NCI-H510A (cell line): ENCODE measurements at regions not wholly inside any gene's neighbourhood (a gene's known extent, or its start where the extent isn't known, plus 50 kb on each side); places are given as distances from the start of the nearest gene placed in this dataset.
A peak's percentile ranks its signal among the peaks of the same experiment; 100 is the strongest.

Experiments used
- DNase-seq: peaks from one replicate; lab custom pipeline; 2025; lab: John Stamatoyannopoulos, UW

DNA sequence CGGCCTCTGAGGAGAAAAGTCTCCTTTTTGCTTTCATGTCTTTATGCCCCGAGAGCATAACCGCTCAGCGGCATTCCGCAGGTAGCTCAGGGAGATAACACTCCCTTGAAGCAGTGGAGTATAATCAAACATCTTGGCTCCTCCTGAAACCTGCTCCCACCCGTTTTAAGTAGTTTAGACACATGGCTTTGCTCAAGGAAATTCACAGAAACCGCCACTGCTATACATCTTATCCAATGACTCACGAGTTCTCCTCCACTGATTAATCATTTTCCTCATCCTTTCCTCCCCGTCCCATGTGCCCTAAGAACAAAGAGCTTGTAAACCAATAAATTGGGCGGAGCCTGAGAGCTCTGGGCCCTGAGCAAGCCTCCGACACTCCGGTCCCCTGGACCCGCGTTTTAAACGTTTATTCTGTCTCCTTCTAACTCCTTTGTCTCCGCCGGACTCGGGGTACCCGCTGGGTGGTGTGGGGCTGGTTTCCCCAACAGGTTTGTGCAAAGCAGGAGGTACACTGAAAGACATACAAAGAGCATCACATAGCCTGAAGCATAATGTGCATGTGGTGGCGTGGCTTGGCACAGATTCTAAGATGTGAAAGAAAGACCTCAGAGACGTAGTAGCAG, 401.2 kb downstream of the TLL1 start:
- DNase-seq, result no peak

DNA sequence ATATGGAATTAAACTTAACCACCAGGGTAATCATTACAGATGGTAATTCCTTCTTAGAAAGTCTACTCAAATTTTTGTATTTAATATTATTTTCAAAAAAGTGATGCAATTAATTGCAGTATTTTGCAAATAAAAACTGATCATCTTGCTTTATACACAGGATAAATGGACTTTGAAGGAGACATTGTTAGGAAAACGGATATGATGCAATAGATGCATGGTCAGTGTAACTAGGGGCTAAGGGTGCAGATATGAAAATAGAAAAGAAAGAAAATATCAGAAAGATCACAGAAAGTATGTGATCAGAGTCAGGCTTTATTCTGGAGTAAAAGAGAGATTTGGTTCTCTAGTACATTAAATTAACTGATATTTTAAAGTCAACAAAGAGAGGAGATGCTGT, 401.7 kb downstream of the TLL1 start:
- no peak for DNase-seq

DNA sequence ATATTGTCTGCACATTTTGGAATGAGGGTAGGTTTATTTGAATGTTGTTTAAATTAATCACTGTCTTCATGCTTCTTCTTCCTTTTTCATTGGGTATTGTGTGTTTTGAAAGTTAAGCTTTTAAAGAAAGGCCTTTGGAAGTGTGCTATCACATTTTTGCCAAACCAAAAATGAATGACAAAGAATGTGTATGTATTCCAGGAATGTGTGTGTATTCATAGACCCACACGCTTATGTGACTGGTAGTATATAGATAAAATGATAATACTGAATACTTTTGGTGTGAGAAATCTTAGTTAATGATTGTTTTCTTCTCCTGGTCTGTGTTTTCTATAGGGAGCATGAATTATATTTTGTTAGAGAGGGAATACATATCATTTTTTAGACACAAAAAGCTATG, 404.4 kb downstream of the TLL1 start:
- no peak for DNase-seq

DNA sequence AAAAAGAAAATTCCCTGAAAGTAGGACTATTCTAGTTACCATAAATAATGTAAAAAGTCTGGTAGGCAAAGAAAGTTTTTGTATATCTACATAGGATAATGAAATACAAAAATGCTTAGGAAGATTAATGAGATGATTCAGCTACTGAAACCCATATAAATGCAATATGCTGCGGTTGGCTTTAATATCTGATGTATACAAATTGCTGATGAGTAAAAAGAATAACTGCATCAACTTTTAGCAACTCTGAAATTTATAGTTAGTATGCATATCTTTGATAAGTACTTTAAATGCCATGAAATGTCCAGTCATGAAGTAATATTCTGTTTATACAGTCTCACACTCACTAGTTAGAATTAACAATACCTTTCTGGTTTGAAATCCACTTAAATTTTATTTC, 404.8 kb downstream of the TLL1 start:
- no peak for DNase-seq

DNA sequence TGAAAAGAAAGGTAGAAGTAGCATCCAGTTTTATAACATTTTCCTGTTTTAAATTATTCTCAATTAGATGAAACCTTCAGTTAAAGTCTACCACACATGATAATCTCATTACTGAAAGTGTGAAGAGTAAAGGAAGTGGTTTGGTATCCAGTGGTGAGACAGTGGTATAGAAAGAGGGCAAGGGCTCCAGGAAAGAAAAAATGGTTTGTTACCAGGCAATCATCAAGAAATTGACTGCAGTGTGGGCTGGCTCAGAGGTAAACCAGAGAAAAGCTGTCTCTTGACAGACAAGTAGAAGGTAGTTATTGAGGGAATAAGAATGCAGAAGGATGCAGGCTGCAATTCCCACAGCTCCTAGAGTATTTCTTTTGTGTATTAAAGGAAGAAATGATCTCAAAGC, 406.2 kb downstream of the TLL1 start:
- DNase-seq, result no peak

DNA sequence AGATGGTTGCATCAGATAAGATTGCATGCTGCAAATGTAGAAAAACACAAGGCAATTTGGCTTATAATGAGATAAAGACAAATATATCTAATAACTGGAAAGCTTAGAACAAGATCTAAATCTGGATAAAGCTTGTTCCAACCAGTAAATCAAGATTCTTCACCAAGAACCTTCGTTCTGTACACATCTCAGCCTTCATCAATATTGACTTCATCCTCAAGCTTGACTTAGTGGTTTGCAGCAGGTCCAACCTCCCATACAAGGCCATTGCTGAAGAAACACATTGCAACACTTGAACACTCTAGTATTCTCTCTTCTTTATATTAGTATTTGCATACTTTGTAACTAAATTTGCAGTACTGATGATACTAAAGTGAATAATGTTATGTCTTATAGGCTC, 407.6 kb downstream of the TLL1 start:
- no peak for DNase-seq

DNA sequence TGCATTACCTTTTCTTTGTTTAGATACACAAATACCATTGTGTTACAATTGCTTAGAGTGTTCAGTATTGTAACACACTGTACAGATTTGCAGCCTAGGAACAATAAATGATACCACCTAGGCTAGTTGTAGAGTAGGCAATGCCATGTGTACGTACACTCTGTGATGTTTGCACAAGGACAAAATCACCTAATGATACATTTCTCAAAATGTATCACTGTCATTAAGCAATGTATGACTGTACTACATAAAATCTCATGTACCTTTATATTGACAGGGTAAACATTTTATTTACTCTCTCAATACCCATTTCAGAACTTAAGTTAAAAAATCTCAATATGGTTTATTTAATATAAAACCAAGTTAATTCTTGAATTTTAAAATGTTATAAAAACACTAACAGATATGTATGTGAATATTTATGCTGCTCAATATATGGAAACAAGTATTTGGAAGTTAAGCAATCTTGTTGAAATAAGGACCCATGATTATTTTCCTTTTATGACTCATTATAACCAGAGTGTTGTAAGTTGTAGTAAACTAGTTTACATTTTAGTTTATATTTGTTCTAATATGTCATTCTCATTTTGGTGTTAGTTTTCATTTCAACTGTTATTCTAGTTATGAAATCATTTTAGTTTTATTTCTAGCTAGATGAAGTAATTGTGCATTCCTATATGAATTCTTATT, 409.2 kb downstream of the TLL1 start:
- DNase-seq, result no peak

DNA sequence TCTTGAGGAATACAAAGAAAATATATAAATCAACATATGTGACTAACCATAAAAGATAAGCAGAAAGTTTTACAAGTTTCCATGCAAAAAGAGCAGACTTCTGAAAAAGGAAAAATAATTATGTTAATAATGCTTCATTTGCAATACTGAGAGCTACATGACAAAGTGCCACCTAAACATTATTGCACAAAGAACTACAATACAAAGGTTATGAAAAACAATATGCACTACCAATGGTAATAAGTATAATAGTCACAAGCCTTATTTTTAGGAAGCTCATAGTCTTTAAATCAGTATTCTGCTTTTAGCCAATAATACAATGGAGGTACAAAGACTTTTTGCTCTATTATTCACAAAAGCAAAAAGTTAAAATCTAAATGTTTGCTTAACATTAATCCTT, 411.2 kb downstream of the TLL1 start:
- no peak for DNase-seq

DNA sequence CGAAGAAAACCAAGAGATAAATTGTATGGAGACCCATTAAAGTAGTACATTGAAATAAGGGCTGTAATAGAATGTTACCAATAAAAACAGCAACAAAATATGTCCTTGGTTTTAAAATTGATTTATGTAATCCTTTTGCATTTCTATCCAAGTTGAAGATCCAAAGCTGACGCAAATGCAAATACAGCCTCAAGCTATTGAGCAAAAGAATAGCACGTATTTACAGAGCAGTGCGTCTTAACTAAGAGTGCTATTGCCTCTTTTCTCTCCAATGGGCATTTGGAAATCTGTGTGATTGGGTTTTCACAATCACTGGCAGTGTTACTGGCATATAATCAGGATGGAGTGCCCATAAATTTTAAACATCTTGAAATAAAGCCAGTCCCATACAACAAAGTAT, 417.4 kb downstream of the TLL1 start:
- no peak for DNase-seq

DNA sequence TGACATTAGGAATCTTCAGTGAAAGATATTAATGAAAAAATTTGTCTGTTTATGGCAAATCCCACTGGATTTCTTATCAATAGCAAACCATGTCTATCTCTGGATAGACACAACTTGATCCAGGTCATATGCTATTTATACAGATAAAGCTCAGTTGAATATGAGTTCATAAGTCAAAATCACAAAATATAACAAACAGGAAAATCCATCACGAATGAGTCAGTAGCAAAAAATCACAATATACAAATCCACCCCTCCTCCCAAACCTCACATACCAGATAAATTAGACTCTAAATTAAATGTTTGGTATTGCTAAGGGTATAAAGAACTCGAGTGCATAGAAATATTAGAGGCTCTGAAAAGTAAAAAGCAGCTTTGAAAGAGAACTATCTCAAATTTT, 420.5 kb downstream of the TLL1 start:
- no peak for DNase-seq

DNA sequence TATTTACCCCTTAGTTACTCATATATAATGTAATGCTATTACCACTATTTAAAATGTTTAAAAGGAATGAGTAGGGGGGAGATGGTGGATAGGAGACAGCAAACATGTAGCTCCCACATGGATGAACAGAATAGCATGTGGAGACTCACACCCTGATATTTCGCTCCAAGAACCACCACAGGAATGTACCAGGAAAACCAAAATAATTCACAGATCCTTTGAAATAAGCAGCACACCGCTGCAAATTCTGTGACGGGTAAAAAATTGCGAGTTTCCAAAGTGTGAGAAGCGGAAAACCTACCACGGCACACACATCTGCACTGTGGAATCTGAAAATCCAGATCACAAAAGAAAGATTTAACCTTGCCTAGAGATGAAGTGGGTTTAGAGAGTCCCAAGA, 428.2 kb downstream of the TLL1 start:
- no peak for DNase-seq

DNA sequence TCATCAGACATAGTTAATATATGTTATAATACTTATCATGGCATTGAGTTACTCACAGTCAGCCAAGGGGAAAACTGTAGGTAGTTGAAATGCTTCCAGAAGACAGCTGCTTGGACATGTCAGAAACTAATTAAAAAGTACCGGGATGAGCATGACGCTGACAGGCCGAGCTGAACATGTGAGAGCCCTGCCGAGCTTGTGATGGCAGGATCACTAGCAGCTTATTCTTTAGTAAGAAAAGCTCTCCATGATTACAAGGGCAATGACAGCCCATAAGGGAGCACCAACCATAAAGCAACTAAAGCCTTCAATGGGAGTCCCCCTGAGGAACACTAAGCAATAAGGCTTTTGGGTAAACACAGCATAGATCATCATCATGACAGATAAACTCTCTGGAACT, 435.6 kb downstream of the TLL1 start:
- no peak for DNase-seq

DNA sequence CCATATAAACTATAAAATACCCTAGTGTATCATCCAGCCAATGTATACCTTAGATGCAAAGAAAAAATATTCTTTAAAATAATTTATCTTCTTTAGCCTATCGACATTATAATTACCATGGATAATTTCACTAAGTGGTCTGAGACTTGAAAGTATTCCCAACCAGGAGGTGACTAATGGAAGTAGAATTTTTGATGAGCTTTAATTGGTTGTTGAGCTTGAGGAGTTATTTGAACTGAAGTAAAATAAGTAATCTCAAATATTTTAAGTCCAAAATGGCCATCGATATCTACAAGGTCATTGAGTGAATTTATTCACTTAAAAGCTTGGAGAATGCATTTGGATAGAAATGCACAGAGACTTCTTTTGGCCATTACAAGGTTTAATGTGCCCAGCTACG, 436.2 kb downstream of the TLL1 start:
- DNase-seq, result no peak

DNA sequence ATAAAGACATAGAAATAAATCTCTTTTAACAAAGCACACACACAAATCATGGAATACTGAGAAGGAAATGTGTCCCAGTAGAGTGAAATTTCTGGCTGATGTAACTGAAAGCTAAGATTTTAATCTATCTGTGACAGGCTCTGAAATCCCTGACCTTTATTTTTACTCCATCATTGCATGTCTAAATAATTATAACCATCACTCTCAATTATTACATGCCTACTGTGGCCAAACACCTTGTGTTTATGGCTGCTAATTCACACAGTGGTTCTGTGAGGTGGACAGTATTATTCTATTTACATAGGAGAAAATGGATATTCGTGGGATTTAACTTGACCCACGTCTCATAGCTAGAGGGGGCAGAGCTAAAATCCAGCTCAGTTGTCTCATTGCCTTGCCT, 438.1 kb downstream of the TLL1 start:
- no peak for DNase-seq

DNA sequence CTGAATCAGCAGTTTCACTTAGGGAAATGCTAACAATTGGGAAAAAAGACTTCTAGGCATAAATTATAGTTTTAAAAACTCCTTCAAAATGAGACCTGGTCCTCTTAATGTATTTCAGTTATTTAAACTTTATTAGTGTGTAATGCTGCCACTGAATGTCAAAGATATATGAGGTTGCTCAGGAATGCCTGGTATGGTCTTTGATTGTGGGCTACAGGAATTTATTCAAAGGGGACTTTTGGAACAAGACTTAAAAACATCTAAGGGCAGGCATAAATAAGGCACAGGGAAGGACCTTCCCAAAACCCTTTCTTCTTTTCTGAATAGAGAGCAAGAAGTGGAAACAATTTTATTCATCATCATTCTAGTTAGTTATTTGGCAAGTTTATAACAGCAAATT, 439.1 kb downstream of the TLL1 start:
- no peak for DNase-seq

DNA sequence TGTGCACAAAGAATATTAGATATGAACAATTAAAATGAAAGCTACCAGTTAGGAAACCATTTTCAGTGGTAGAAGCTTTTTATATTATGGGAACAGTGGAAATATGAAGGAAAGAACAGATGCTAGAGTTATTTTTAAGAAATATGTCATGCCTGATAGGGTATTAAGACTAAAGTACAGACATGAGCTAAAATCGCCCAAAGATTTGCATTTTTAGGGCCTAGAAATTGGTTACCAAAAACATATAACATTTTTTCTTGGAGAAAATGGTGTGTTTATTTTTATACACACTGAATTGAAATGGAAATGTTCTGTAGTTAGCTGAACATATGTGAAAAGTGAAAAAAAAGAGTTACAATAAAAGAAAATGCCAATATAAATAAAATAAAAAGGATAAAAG, 441.9 kb downstream of the TLL1 start:
- no peak for DNase-seq

DNA sequence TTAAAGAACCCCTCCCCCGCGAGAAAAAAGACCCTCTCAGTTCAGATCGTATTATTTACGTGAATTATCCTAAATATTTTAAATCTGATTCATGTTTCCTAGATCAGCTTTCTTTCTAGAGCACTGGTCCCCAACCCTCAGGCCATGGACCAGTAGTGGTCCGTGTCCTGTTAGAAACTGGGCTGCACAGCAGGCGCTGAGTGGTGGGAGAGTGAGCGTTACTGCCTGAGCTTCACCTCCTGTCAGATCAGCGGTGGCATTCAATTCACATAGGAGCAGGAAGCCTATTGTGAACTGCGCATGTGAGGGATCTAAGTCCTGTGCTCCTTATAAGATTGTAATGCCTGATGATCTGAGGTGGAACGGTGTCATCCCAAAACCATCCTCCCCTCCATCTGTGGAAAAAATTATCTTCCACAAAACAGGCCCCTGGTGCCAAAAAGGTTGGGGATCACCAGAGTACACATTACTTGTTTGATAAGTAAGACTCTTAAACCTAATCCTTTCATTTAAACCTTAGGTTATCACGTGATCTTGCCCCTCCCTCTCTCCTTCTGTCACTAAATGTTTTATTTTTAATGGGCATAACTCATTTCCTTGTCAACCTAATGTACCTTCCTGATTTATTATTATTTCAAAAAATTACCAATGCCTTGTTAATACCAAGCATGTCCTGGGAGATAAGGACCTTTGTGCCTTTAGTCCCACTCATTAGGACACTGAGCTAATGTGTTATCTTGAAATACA, 442.9 kb downstream of the TLL1 start:
- DNase-seq, result no peak

DNA sequence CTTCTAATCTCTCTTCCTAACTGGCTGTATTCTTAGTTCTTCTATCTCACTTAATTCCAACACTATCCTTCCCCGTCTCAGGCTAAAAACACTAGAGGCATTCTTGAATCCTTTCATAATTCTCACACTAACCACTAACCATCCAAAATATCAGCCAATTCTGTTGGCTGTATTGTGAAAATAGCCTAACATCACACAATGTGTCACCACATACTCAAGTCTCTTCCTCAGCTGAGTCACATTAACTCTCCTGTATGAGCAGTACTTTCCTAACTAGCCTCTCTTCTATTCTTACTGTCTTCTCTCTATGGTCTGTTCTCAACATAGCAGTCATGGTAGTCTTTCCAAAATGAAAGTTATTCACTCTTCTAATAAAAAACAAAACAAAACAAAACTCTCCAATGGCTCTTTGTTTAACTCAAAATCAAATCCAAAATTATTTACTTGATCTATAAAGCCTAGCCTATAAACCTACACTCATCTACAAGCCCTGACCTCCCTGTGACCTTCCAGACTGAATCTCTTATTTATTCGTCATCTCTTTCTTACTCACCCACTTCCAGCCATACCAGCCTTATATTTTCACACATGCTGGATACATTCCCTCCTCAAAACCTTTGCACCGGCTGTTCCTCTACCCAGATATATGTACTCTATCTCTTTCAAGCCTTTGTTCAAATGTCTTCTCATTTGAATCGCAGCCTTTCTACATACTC, 445.9 kb downstream of the TLL1 start:
- no peak for DNase-seq

DNA sequence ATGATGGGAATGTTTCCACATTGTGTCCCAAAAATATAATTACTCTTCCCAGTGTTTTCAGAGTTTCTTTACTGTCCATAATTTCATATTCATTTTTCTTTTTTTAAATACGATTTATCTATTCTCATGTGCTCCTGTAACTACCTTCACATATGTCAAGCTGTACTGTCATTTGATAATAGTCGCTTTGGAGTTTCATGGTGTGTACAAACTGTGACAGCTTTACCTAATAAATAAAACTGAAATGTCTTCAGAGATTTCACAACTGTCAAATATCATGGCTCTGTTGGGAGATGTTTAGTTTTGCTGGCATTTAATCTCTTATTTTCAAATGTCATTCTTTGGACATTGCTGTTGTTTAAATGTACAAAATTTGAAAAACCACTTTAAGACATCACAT, 450.2 kb downstream of the TLL1 start:
- DNase-seq, result no peak

DNA sequence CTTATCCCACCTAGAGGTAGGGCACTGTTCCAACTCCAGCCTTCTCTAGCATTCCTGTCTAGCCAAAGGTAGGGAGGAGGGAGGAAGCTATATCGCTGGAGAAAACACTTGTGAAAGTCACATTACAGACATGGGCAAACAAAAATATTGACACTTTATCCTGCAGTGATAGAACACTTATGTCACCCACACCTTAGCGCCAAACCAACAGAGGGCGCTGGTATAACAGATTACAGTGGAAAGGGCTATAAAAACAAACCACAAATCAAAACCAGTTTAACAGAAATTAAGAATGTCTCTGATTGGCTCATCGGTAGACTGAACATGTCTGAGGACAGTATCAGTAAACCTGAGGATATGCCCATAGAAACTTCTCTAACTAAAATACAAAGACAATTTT, 451.3 kb downstream of the TLL1 start:
- peak; percentile 2 for DNase-seq

DNA sequence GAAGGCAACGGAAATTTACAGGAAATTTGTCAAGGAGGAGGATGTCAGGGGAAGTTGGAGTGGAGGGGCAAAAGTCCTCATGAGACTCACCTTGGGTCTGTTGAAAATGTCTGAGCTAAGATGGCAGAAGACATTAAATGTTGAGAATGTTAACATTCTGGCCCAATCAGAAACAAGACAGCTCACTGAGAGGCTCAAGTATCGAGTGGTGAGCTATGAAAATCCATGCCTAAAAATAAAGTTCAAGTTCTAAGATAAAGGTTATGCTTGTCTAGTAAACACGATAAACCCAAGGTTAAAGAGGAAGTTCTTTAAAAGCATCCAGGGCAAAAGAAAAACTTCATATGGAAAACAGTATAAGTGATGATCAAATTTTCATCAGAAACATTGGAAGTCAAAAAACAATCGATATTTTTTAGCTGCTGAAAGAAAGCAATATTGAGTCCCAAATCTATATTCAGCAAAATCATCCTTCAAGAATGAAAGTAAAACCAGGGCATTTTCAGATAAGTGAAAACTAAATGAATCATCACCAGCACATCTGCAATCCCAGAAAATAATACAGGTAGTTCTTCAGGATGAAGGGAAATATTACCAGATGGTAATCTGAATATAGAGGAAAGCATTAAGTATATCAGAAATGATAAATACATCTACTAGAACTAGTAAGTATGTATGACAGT, 462.4 kb downstream of the TLL1 start:
- DNase-seq, result no peak

DNA sequence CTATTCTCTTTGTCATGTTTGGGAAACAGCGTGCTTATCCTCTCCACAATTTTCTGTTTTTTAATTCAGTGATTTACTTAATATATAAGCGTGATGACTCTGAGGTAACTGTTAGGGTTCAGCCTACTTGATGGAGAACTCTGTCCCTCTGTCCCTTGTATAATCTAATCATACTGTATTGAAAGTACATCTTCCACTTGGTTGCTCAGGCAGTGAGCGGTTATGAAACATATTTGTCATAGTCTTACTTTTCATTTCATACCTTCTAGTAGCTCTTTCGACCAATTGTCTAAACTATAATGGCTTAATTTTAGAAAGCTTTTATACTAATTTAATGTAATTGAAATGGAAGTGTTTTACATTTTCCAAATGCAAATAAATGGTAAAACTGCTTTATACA, 469.0 kb downstream of the TLL1 start:
- DNase-seq, result no peak
